ENCODE measurements at regions not wholly inside any gene's neighbourhood (a gene's known extent, or its start where the extent isn't known, plus 50 kb on each side); places are given as distances from the start of the nearest gene placed in this dataset.

DNA sequence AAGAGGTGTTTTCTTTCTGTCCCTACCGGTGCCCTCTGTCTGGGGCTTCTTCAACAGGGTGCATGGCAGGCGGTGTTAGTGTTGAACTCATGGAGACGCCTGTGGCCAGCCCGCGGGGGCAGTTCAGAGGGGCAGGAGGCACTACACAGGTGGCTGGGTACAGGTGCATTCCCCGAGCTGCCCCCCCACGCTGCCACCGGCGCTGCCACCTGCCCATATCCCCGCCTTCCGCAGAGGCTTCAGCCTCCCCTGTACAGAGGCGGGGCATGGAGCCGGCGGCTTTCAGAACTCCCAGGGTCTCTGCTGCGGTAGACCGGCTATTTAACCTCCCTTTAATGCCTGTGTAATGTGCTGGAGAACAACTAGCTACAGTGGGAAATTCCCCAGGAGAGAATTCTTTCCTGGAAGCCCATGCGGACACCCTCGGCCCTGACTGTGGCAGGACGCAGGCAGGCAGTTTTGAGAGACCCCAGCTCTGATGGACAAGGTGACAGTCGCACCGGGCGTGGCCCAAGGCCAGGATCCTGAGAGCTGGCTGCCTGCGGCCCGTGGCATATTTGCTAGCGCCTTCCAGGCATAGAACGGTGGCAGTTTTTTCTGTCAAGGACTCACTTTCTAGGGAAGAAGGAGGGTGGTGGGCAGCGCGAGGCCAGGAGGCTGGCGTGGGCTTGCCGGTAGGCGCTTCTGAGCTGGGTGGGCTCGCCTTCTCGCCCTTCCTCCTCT is 53.7 kb upstream of the ZNF32 start:
- Histone ChIP-seq H3K4me1 (peaks cover 0 to 61% (median 28%) of the 10 kb centered on the region in 12 donors), H3K9me3 (no peaks in the 10 kb centered on the region), H3K36me3 (no peaks in the 10 kb centered on the region), H3K27me3 (no peaks in the 10 kb centered on the region), H3K27ac (peak overlapping the region in 3 of 12 donors; percentile 19 to 93 (median 76)), H3K4me3 (no peak overlapping the region)
- DNase-seq (no peak), ATAC-seq (no peak)
- WGBS, 4 donors: 87 to 91% (median 88%) methylated on average over 27 to 33 of the region's 33 CpGs
- intact Hi-C loops (cut with DNase I): no loop called here
- no peak for TF ChIP-seq POLR2A (IDR thresholded peaks at IDR 0.05)
- TF ChIP-seq, protein P1, sequence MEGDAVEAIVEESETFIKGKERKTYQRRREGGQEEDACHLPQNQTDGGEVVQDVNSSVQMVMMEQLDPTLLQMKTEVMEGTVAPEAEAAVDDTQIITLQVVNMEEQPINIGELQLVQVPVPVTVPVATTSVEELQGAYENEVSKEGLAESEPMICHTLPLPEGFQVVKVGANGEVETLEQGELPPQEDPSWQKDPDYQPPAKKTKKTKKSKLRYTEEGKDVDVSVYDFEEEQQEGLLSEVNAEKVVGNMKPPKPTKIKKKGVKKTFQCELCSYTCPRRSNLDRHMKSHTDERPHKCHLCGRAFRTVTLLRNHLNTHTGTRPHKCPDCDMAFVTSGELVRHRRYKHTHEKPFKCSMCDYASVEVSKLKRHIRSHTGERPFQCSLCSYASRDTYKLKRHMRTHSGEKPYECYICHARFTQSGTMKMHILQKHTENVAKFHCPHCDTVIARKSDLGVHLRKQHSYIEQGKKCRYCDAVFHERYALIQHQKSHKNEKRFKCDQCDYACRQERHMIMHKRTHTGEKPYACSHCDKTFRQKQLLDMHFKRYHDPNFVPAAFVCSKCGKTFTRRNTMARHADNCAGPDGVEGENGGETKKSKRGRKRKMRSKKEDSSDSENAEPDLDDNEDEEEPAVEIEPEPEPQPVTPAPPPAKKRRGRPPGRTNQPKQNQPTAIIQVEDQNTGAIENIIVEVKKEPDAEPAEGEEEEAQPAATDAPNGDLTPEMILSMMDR (IDR thresholded peaks at IDR 0.05): no peak

DNA sequence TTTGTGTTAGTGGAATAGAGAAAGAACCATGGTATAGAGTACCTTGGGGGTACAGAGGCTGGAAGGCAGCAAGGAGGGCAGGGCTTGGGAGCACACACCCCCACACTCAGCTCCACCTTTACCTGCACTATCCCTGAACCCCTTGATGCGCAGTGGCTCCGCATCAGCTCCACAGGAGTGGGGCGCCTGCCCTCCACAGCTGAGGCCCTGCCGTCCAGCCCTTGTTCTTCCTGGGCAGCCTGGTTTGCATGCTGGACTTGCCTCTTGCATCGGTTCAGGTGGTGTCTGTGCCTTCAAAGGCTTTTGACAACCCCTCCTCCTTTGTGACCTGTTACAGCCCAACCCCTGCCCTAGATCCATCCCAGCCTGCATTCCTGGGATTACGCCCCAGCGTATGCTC is 52.6 kb upstream of the ZNF32 start:
- Histone ChIP-seq H3K9me3 (no peaks in the 10 kb centered on the region), H3K4me1 (peaks cover 0 to 66% (median 23%) of the 10 kb centered on the region in 12 donors), H3K36me3 (no peaks in the 10 kb centered on the region), H3K27ac (peak overlapping the region in 1 of 12 donors; percentile 1), H3K27me3 (no peaks in the 10 kb centered on the region), H3K4me3 (no peak overlapping the region)
- no peak for TF ChIP-seq POLR2A (IDR thresholded peaks at IDR 0.05)
- TF ChIP-seq, protein P1 (IDR thresholded peaks at IDR 0.05): no peak
- ATAC-seq: no peak
- WGBS, 4 donors: 96 to 98% (median 98%) methylated on average over 7 of the region's 7 CpGs
- intact Hi-C loops (cut with DNase I): no loop called here
- no peak for DNase-seq

- H3K4me1 ChIP-seq: peaks cover 0 to 56% (median 20%) of the 10 kb centered on the region in 12 donors
- WGBS, 4 donors: 78 to 93% (median 79%) methylated on average over 4 of the region's 4 CpGs
- no peaks in the 10 kb centered on the region for H3K36me3 ChIP-seq
- intact Hi-C loops (cut with DNase I): no loop called here
- DNase-seq (no peak), ATAC-seq (no peak)
- H3K4me3 ChIP-seq: no peak overlapping the region
- peak overlapping the region in 1 of 12 donors; percentile 7 for H3K27ac ChIP-seq
- H3K9me3 ChIP-seq: no peaks in the 10 kb centered on the region
- TF ChIP-seq POLR2A (IDR thresholded peaks at IDR 0.05): no peak
- TF ChIP-seq, protein P1 (IDR thresholded peaks at IDR 0.05): no peak
- no peaks in the 10 kb centered on the region for H3K27me3 ChIP-seq
Measured at GRCh38 chr10:43700306-43700705, 51.6 kb upstream of the ZNF32 start.

DNA sequence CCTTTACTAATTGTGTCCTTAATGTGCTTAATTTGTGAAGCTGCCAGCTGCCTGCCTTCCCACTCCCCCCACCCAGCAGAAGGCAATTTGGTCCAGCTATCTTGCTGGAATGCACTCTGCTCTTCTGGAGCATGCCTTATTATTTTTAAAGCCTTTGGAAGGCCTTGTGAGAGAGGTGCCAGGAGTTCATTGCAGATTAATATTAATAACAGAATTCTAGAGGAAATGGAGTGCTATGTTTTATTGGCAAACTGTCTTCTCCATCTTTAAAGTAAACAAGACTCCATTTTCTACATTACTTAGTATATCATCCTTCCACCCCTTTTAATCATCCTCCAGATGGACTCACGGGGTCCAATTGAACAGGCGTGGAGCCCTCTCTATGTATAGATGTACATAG is 50.8 kb upstream of the ZNF32 start:
- Histone ChIP-seq H3K4me3 (no peak overlapping the region), H3K36me3 (no peaks in the 10 kb centered on the region), H3K27me3 (no peaks in the 10 kb centered on the region), H3K27ac (peak overlapping the region in 1 of 12 donors; percentile 7), H3K9me3 (no peaks in the 10 kb centered on the region), H3K4me1 (peaks cover 0 to 53% (median 20%) of the 10 kb centered on the region in 12 donors)
- 95 to 100% (median 99%) methylated on average over 2 of the region's 2 CpGs for WGBS, 4 donors
- intact Hi-C loops (cut with DNase I): loop anchor here in 8 of 10 donors (5.0 to 10.0 kb wide), 9 partner anchors 85 to 345 kb away; no protein-coding TSS in a partner anchor
- no peak for TF ChIP-seq POLR2A (IDR thresholded peaks at IDR 0.05)
- TF ChIP-seq, protein P1 (IDR thresholded peaks at IDR 0.05): no peak
- ATAC-seq (no peak), DNase-seq (no peak)
